EL (cell line): ENCODE measurements at regions not wholly inside any gene's neighbourhood (a gene's known extent, or its start where the extent isn't known, plus 50 kb on each side); places are given as distances from the start of the nearest gene placed in this dataset.

Experiments
- DNase-seq: peaks from one replicate; pipeline ENCODE4 v3.0.0-alpha.2; 2016

GRCh38 chr20:40359131-40359912, 329.7 kb downstream of the MAFB start:
- no peak for DNase-seq

GRCh38 chr20:40354880-40355279, 334.2 kb downstream of the MAFB start:
- DNase-seq = no peak

GRCh38 chr20:40343390-40343789, 345.6 kb downstream of the MAFB start:
- no peak for DNase-seq

GRCh38 chr20:40341561-40341960, 347.5 kb downstream of the MAFB start:
- no peak for DNase-seq

GRCh38 chr20:40339661-40340449, 349.2 kb downstream of the MAFB start:
- no peak for DNase-seq

- DNase-seq = no peak
Observed at GRCh38 chr20:40336533-40336932, 352.5 kb downstream of the MAFB start.

GRCh38 chr20:40335901-40336351, 353.1 kb downstream of the MAFB start:
- no peak for DNase-seq

GRCh38 chr20:40335437-40335836, 353.6 kb downstream of the MAFB start:
- DNase-seq = no peak

- DNase-seq = no peak
Observed at GRCh38 chr20:40333591-40333990, 355.4 kb downstream of the MAFB start.

- no peak for DNase-seq
Observed at GRCh38 chr20:40331807-40332560, 357.1 kb downstream of the MAFB start.

GRCh38 chr20:40331249-40331648, 357.8 kb downstream of the MAFB start:
- no peak for DNase-seq

GRCh38 chr20:40329321-40329720, 359.7 kb downstream of the MAFB start:
- no peak for DNase-seq

GRCh38 chr20:40326784-40327183, 362.3 kb downstream of the MAFB start:
- DNase-seq = no peak

- DNase-seq = no peak
Observed at GRCh38 chr20:40325006-40325568, 363.9 kb downstream of the MAFB start.

- no peak for DNase-seq
Observed at GRCh38 chr20:40323361-40323794, 365.7 kb downstream of the MAFB start.

- DNase-seq = no peak
Observed at GRCh38 chr20:40322941-40323340, 366.1 kb downstream of the MAFB start.

GRCh38 chr20:40320517-40321011, 368.5 kb downstream of the MAFB start:
- DNase-seq = no peak

GRCh38 chr20:40319741-40320516, 369.1 kb downstream of the MAFB start:
- no peak for DNase-seq

- no peak for DNase-seq
Observed at GRCh38 chr20:40319056-40319455, 370.0 kb downstream of the MAFB start.

GRCh38 chr20:40317156-40317790, 371.8 kb downstream of the MAFB start:
- no peak for DNase-seq

- DNase-seq = no peak
Observed at GRCh38 chr20:40314278-40314677, 374.8 kb downstream of the MAFB start.
